ENCODE measurements at regions not wholly inside any gene's neighbourhood (a gene's known extent, or its start where the extent isn't known, plus 50 kb on each side); places are given as distances from the start of the nearest gene placed in this dataset.

GRCh38 chr5:164098531-164098930, 593.1 kb downstream of the MAT2B start:
- TF ChIP-seq CTCF (IDR thresholded peaks at IDR 0.05; ENCODE audit: insufficient read depth, low read length, poor library complexity, severe bottlenecking) (no peak), EZH2phosphoT487 (conservative IDR thresholded peaks at IDR 0.05; ENCODE audit: low read length) (no peak)

Data from SU-DHL-6 (cell line).